ENCODE measurements at regions not wholly inside any gene's neighbourhood (a gene's known extent, or its start where the extent isn't known, plus 50 kb on each side); places are given as distances from the start of the nearest gene placed in this dataset.

- no peak for DNase-seq (ENCODE audit: low read depth)
- Histone ChIP-seq H3K4me1 (ENCODE audit: insufficient read depth, low read length) (no peaks in the 10 kb centered on the region), H3K27ac (ENCODE audit: low read depth, low read length) (no peak overlapping the region), H3K4me2 (ENCODE audit: low read length) (no peak overlapping the region), H3K4me3 (ENCODE audit: insufficient read depth, low read depth, low read length) (no peak overlapping the region), H3K27me3 (ENCODE audit: insufficient read depth, low read length) (peaks cover 20% of the 10 kb centered on the region), H3K9ac (ENCODE audit: low read length) (no peak overlapping the region), H3K9me3 (ENCODE audit: insufficient read depth, low read depth, low read length) (no peaks in the 10 kb centered on the region), H3K79me2 (ENCODE audit: insufficient read depth, low read length) (no peaks in the 10 kb centered on the region), H2AFZ (ENCODE audit: low read depth, low read length) (no peak overlapping the region), H3K36me3 (ENCODE audit: insufficient read depth, low read length) (no peaks in the 10 kb centered on the region), H4K20me1 (ENCODE audit: insufficient read depth, low read length) (no peaks in the 10 kb centered on the region)
- TF ChIP-seq CTCF (IDR thresholded peaks at IDR 0.05; ENCODE audit: insufficient read depth, low read depth, low read length) (no peak), EZH2 (IDR thresholded peaks at IDR 0.05; ENCODE audit: insufficient read depth, low read length) (no peak)
- Mint-ChIP-seq H3K36me3 (ENCODE audit: low read depth, unreplicated experiment) (peaks cover 2% of the 10 kb centered on the region), H3K4me1 (ENCODE audit: low read depth, unreplicated experiment) (peaks cover 4% of the 10 kb centered on the region), H3K27ac (ENCODE audit: unreplicated experiment) (no peak overlapping the region), H3K9me3 (ENCODE audit: unreplicated experiment) (peaks cover 20% of the 10 kb centered on the region), H3K4me3 (ENCODE audit: unreplicated experiment) (no peak overlapping the region), H3K27me3 (ENCODE audit: low read depth, unreplicated experiment) (peaks cover 36% of the 10 kb centered on the region)
- no peak for FAIRE-seq
These were observed 294.5 kb upstream of the PROK2 start for GRCh38 chr3:72079369-72079872.

- no peaks in the 10 kb centered on the region for H3K9me3 ChIP-seq (ENCODE audit: insufficient read depth, low read depth, low read length)
- no peak for TF ChIP-seq CTCF (IDR thresholded peaks at IDR 0.05; ENCODE audit: insufficient read depth, low read depth, low read length)
- no peak for TF ChIP-seq EZH2 (IDR thresholded peaks at IDR 0.05; ENCODE audit: insufficient read depth, low read length)
- H3K27ac ChIP-seq (ENCODE audit: low read depth, low read length), result no peak overlapping the region
- H3K9me3 Mint-ChIP-seq (ENCODE audit: unreplicated experiment), result peaks cover 20% of the 10 kb centered on the region
- no peak for DNase-seq (ENCODE audit: low read depth)
- H3K36me3 ChIP-seq (ENCODE audit: insufficient read depth, low read length), result no peaks in the 10 kb centered on the region
- H4K20me1 ChIP-seq (ENCODE audit: insufficient read depth, low read length), result no peaks in the 10 kb centered on the region
- no peaks in the 10 kb centered on the region for H3K79me2 ChIP-seq (ENCODE audit: insufficient read depth, low read length)
- peaks cover 15% of the 10 kb centered on the region for H3K27me3 ChIP-seq (ENCODE audit: insufficient read depth, low read length)
- no peak overlapping the region for H3K4me2 ChIP-seq (ENCODE audit: low read length)
- peaks cover 4% of the 10 kb centered on the region for H3K4me1 Mint-ChIP-seq (ENCODE audit: low read depth, unreplicated experiment)
- FAIRE-seq, result no peak
- H3K4me1 ChIP-seq (ENCODE audit: insufficient read depth, low read length), result no peaks in the 10 kb centered on the region
- no peak overlapping the region for H3K9ac ChIP-seq (ENCODE audit: low read length)
- H3K4me3 ChIP-seq (ENCODE audit: insufficient read depth, low read depth, low read length), result no peak overlapping the region
- peaks cover 32% of the 10 kb centered on the region for H3K27me3 Mint-ChIP-seq (ENCODE audit: low read depth, unreplicated experiment)
- no peak overlapping the region for H3K27ac Mint-ChIP-seq (ENCODE audit: unreplicated experiment)
- H3K4me3 Mint-ChIP-seq (ENCODE audit: unreplicated experiment), result no peak overlapping the region
- H2AFZ ChIP-seq (ENCODE audit: low read depth, low read length), result no peak overlapping the region
- H3K36me3 Mint-ChIP-seq (ENCODE audit: low read depth, unreplicated experiment), result peaks cover 2% of the 10 kb centered on the region
These were observed 293.9 kb upstream of the PROK2 start for GRCh38 chr3:72078676-72079368.

All from astrocyte (in vitro differentiated cells and primary cell).